Thoracic aorta (tissue), 2 donors: ENCODE measurements at regions not wholly inside any gene's neighbourhood (a gene's known extent, or its start where the extent isn't known, plus 50 kb on each side); places are given as distances from the start of the nearest gene placed in this dataset.

Source experiments
- ATAC-seq: fragments of 150-250 bp; one replicate; pipeline ENCODE4 v1.8.0; 2017; ENCODE audit warnings: low read depth; ENCODE audit not compliant: insufficient number of reproducible peaks, low FRiP score
- DNase-seq: peaks from one replicate; pipeline ENCODE4 v3.0.0-alpha.2; 2020; ENCODE audit warnings: low spot score
- H3K27ac ChIP-seq, 2 donors: fragments of 200-600 bp; sonication (generic); 1 replicate in 1 of 2; 2 replicates in 1 of 2; pipeline ENCODE4 v1.5.1; 2016; ENCODE audit warnings: mild to moderate bottlenecking in 2 of 2, moderate library complexity in 2 of 2
- H3K27me3 ChIP-seq: fragments of 200-600 bp; sonication (generic); replicated peaks from 2 replicates; pipeline ENCODE4 v1.6.0; 2016; ENCODE audit warnings: mild to moderate bottlenecking; ENCODE audit not compliant: insufficient read depth
- H3K36me3 ChIP-seq: fragments of 200-600 bp; sonication (generic); one replicate; pipeline ENCODE4 v1.5.1; 2016
- H3K4me1 ChIP-seq, 2 donors: fragments of 200-600 bp; sonication (generic); 1 replicate in 1 of 2; 2 replicates in 1 of 2; pipeline versions ENCODE4 v1.5.1 to v1.6.0; 2016; ENCODE audit warnings: low read depth in 2 of 2, mild to moderate bottlenecking in 1 of 2; ENCODE audit not compliant: control insufficient read depth in 1 of 2
- H3K4me3 ChIP-seq: fragments of 200-600 bp; sonication (generic); 2 replicates; pipeline ENCODE4 v1.5.1; 2016; ENCODE audit warnings: mild to moderate bottlenecking
- H3K9me3 ChIP-seq: fragments of 200-600 bp; sonication (generic); 2 replicates; pipeline ENCODE4 v1.5.1; 2016
- CTCF ChIP-seq: fragments of 200-600 bp; sonication (generic); IDR thresholded peaks from one replicate; pipeline ENCODE4 v1.5.1; 2019; ENCODE audit warnings: antibody characterized with exemption

GRCh38 chr7:85659364-85659763 lies 472.5 kb upstream of the SEMA3D start:
- Histone ChIP-seq H3K27ac (no peak overlapping the region), H3K4me1 (no peaks in the 10 kb centered on the region), H3K36me3 (no peaks in the 10 kb centered on the region), H3K4me3 (no peak overlapping the region), H3K27me3 (no peaks in the 10 kb centered on the region), H3K9me3 (no peaks in the 10 kb centered on the region)
- no peak for DNase-seq
- TF ChIP-seq CTCF: no peak
- no peak for ATAC-seq

- ATAC-seq (no peak), DNase-seq (no peak)
- no peak overlapping the region for H3K27ac ChIP-seq
- H3K9me3 ChIP-seq: no peaks in the 10 kb centered on the region
- H3K4me1 ChIP-seq: no peaks in the 10 kb centered on the region
- H3K4me3 ChIP-seq: no peak overlapping the region
- H3K27me3 ChIP-seq: no peaks in the 10 kb centered on the region
- TF ChIP-seq CTCF: no peak
- H3K36me3 ChIP-seq: no peaks in the 10 kb centered on the region
These were observed 468.4 kb upstream of the SEMA3D start for GRCh38 chr7:85655252-85655651.

GRCh38 chr7:85644272-85644671 lies 457.4 kb upstream of the SEMA3D start:
- Histone ChIP-seq H3K27me3 (no peaks in the 10 kb centered on the region), H3K9me3 (no peaks in the 10 kb centered on the region), H3K36me3 (no peaks in the 10 kb centered on the region), H3K27ac (no peak overlapping the region), H3K4me1 (no peaks in the 10 kb centered on the region), H3K4me3 (no peak overlapping the region)
- DNase-seq (no peak), ATAC-seq (no peak)
- TF ChIP-seq CTCF: no peak

GRCh38 chr7:85641331-85641730 lies 454.5 kb upstream of the SEMA3D start:
- H3K27me3 ChIP-seq: no peaks in the 10 kb centered on the region
- no peak for TF ChIP-seq CTCF
- H3K27ac ChIP-seq: no peak overlapping the region
- H3K36me3 ChIP-seq: no peaks in the 10 kb centered on the region
- ATAC-seq (no peak), DNase-seq (no peak)
- H3K9me3 ChIP-seq: no peaks in the 10 kb centered on the region
- no peaks in the 10 kb centered on the region for H3K4me1 ChIP-seq
- no peak overlapping the region for H3K4me3 ChIP-seq

GRCh38 chr7:85638394-85638793 lies 451.5 kb upstream of the SEMA3D start:
- ATAC-seq: no peak
- Histone ChIP-seq H3K36me3 (no peaks in the 10 kb centered on the region), H3K4me3 (no peak overlapping the region), H3K27me3 (no peaks in the 10 kb centered on the region), H3K9me3 (no peaks in the 10 kb centered on the region), H3K27ac (no peak overlapping the region), H3K4me1 (no peaks in the 10 kb centered on the region)
- no peak for DNase-seq
- no peak for TF ChIP-seq CTCF
